ENCODE measurements at regions not wholly inside any gene's neighbourhood (a gene's known extent, or its start where the extent isn't known, plus 50 kb on each side); places are given as distances from the start of the nearest gene placed in this dataset.

GRCh38 chr3:164507886-164508285 lies 570.4 kb downstream of the SI start:
- TF ChIP-seq CTCF (IDR thresholded peaks at IDR 0.05; ENCODE audit: extremely low read depth in 1 of 2, insufficient read depth in 1 of 2, low read depth in 1 of 2, low read length in 2 of 2), result no peak
- no peak for TF ChIP-seq MAX (IDR thresholded peaks at IDR 0.05; ENCODE audit: insufficient read depth, insufficient read length)
- TF ChIP-seq EZH2 (IDR thresholded peaks at IDR 0.05; ENCODE audit: borderline replicate concordance, low read depth, low read length, severe bottlenecking), result no peak
- TF ChIP-seq POLR2A (IDR thresholded peaks at IDR 0.05; ENCODE audit: low read depth, low read length), result no peak

All from endothelial cell of umbilical vein (primary cell).